ENCODE measurements at regions not wholly inside any gene's neighbourhood (a gene's known extent, or its start where the extent isn't known, plus 50 kb on each side); places are given as distances from the start of the nearest gene placed in this dataset.

DNA sequence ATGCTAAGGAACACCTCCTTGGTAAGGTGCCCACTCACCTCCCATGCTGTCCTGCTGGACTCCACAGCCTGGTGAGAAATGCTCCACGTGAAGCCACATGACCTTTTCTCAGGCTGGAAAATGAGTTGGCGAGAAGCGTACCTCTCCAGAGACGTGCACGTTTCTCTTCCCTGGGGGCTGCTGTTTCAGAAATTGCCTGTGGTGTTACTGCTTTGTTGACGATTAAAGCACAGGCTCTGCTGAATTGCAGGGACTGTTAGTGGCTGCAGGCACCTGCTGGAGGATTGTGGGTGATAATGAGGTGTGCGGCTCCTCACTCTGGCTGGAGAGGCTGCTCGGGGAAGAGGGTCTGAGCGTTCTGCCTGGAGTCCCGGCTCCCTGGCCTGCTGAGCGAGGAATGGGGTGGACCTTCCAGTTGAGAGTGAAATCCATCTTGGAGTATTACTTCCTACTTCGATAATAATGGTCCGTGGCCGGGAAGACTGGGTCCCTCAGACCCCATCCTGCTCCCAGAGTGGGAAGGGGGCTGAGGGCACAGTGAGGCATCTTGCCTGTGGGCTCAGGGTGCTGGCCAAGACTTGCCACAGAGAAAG, 199.3 kb upstream of the HDAC4 start:
- H3K4me3 ChIP-seq (ENCODE audit: low read depth, low read length) = no peak overlapping the region
- DNase-seq (ENCODE audit: low read depth) = no peak
- in situ Hi-C loops (cut with HindIII; ENCODE audit: low sequenced_read_pairs) = no loop called here
- TF ChIP-seq, protein P1, sequence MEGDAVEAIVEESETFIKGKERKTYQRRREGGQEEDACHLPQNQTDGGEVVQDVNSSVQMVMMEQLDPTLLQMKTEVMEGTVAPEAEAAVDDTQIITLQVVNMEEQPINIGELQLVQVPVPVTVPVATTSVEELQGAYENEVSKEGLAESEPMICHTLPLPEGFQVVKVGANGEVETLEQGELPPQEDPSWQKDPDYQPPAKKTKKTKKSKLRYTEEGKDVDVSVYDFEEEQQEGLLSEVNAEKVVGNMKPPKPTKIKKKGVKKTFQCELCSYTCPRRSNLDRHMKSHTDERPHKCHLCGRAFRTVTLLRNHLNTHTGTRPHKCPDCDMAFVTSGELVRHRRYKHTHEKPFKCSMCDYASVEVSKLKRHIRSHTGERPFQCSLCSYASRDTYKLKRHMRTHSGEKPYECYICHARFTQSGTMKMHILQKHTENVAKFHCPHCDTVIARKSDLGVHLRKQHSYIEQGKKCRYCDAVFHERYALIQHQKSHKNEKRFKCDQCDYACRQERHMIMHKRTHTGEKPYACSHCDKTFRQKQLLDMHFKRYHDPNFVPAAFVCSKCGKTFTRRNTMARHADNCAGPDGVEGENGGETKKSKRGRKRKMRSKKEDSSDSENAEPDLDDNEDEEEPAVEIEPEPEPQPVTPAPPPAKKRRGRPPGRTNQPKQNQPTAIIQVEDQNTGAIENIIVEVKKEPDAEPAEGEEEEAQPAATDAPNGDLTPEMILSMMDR (IDR thresholded peaks at IDR 0.05; ENCODE audit: low read depth, low read length, missing control alignments) = no peak

DNA sequence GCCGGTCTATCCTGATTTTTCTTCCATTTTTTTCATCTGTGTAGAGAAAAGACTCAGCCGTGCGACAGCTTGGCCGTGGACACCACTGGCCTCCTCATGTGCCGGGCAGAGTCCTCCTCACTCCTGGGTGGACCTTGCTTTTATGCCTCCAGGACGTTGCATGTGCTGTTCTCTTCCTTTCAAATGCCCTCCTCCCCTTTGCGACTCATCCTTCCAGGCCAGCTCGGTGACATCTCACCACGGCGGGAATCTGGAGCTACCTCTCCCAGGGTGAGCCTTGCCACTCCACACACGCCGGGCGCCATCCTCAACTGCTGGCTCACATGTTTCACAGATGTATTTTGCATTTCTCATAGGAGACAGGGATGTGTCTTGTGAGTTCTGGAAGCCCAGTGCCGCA, 198.5 kb upstream of the HDAC4 start:
- in situ Hi-C loops (cut with HindIII; ENCODE audit: low sequenced_read_pairs) = loop anchor here (5.0 kb wide), 1 partner anchor 57 kb away; no protein-coding TSS in a partner anchor
- TF ChIP-seq, protein P1 (IDR thresholded peaks at IDR 0.05; ENCODE audit: low read depth, low read length, missing control alignments) = no peak
- DNase-seq (ENCODE audit: low read depth) = no peak
- no peak overlapping the region for H3K4me3 ChIP-seq (ENCODE audit: low read depth, low read length)

DNA sequence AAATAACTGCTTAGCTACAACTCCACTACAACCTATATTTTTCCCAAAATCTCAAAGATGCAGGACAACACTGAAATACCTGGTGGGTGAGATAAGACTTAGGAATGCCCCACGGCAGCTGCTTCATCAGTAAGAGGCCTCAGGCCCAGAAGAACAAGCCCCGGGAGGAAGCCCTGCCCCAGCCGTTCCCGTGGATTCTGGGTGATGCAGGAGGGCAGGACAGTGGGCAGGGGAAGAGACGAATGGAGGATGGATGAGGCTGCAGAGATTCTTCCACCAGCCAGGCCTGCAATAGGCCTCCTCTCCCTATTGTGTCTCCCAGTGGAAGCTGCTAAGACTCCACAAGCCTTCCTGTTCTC, 197.9 kb upstream of the HDAC4 start:
- TF ChIP-seq, protein P1 (IDR thresholded peaks at IDR 0.05; ENCODE audit: low read depth, low read length, missing control alignments) = no peak
- H3K4me3 ChIP-seq (ENCODE audit: low read depth, low read length) = no peak overlapping the region
- DNase-seq (ENCODE audit: low read depth) = no peak
- in situ Hi-C loops (cut with HindIII; ENCODE audit: low sequenced_read_pairs) = loop anchor here (5.0 kb wide), 1 partner anchor 56 kb away; no protein-coding TSS in a partner anchor

DNA sequence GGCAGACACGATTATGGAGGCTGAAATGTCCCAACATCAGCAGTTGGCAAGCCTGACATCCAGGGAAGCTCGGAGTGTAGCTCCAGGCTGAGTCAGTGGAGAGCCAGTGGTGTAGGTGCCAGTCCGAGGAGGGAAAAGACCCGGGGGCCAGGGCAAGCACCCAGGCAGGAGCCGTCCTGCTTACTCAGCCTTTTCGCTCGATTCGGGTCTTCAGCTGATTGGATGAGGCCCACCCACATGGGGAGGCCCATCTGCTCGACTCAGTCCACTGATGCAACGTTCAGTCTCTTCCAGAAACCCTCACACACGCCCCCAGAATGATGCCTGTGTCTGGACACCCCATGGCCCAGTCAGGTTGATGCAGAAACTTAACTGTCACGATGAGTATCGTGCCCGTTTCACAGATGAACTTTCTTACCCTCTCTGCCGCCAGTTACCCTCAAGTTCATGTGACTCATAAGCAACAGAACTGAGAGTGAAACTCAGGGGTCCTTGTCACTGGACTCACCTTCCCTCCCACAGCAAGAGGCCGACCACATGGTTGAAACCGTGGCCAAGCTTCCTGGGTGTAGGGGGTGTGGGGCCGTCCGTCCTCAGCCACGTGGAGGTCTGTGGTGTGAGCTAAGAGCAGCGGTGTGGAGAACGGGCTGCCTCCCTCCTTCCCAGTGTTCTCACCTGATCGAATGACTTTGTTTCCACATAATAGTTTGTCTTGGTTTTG, 197.4 kb upstream of the HDAC4 start:
- no peak for DNase-seq (ENCODE audit: low read depth)
- TF ChIP-seq, protein P1 (IDR thresholded peaks at IDR 0.05; ENCODE audit: low read depth, low read length, missing control alignments) = no peak
- in situ Hi-C loops (cut with HindIII; ENCODE audit: low sequenced_read_pairs) = loop anchor here (5.0 kb wide), 1 partner anchor 56 kb away; no protein-coding TSS in a partner anchor

DNA sequence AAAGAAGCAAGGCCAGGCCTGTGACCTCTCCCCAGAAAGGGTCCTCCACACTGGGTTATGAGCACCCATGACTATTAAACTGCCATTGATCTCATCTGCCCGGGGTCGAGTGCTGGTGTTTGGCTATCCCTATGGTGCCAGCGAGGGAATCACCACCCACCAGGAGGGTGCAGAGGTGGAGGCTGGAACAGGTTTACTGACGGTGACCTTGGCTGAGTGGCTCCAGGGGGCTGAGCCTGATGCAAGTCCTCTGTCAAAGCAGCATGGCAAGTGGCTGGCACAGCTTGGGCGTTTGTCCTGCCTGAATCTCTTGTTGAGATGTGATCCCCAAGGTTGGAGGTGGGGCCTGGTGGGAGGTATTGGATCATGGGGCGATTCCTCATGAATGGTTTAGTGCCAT, 196.4 kb upstream of the HDAC4 start:
- no peak overlapping the region for H3K4me3 ChIP-seq (ENCODE audit: low read depth, low read length)
- in situ Hi-C loops (cut with HindIII; ENCODE audit: low sequenced_read_pairs) = loop anchor here (5.0 kb wide), 1 partner anchor 55 kb away; no protein-coding TSS in a partner anchor
- TF ChIP-seq, protein P1 (IDR thresholded peaks at IDR 0.05; ENCODE audit: low read depth, low read length, missing control alignments) = no peak
- no peak for DNase-seq (ENCODE audit: low read depth)

More for the DNA sequence above, 197.4 kb upstream of the HDAC4 start:
- H3K4me3 ChIP-seq (ENCODE audit: low read depth, low read length) = no peak overlapping the region

DNA sequence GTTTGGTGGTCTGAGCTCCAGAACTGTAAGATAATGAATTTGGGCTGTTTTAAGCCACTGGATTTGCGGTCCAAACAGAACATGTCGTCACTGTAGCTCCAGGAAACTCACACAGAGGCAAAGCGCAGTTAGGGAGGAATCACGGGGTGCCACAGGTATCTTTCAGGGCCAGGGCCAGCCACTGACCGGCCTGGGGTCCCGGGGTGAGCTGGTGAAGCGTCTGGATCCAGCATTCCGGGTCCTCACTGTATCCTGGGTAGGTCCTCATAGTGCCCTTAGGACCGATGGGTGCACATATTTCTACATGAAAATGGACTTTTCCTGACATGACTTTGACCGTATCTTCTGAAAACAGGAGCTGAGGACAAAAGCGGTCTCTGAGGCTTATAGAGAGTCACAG, 196.0 kb upstream of the HDAC4 start:
- DNase-seq (ENCODE audit: low read depth) = no peak
- in situ Hi-C loops (cut with HindIII; ENCODE audit: low sequenced_read_pairs) = loop anchor here (5.0 kb wide), 1 partner anchor 54 kb away; no protein-coding TSS in a partner anchor

More for the DNA sequence above, 196.0 kb upstream of the HDAC4 start:
- no peak overlapping the region for H3K4me3 ChIP-seq (ENCODE audit: low read depth, low read length)
- TF ChIP-seq, protein P1 (IDR thresholded peaks at IDR 0.05; ENCODE audit: low read depth, low read length, missing control alignments) = no peak
